ENCODE measurements at regions not wholly inside any gene's neighbourhood (a gene's known extent, or its start where the extent isn't known, plus 50 kb on each side); places are given as distances from the start of the nearest gene placed in this dataset.

- Histone ChIP-seq H3K4me1 (no peaks in the 10 kb centered on the region), H3K27ac (no peak overlapping the region), H3K4me3 (no peak overlapping the region), H3K9me3 (no peaks in the 10 kb centered on the region), H3K36me3 (no peaks in the 10 kb centered on the region), H3K27me3 (no peaks in the 10 kb centered on the region)
- no peak for ATAC-seq
- WGBS, 2 donors (ENCODE audit: low coverage in 1 of 2), result 85 to 86% methylated on average over 2 of the region's 2 CpGs
- no peak for TF ChIP-seq CTCF (IDR thresholded peaks at IDR 0.05)
- TF ChIP-seq POLR2A (IDR thresholded peaks at IDR 0.05), result no peak
- no peak for TF ChIP-seq EP300 (IDR thresholded peaks at IDR 0.05)
- no peak for TF ChIP-seq POLR2AphosphoS5 (IDR thresholded peaks at IDR 0.05)
These were observed 142.3 kb upstream of the STT3B start for GRCh38 chr3:31390466-31390865.

- H3K27ac ChIP-seq, result no peak overlapping the region
- TF ChIP-seq EP300 (IDR thresholded peaks at IDR 0.05) (no peak), POLR2A (IDR thresholded peaks at IDR 0.05) (no peak), POLR2AphosphoS5 (IDR thresholded peaks at IDR 0.05) (no peak), CTCF (IDR thresholded peaks at IDR 0.05) (no peak)
- no peaks in the 10 kb centered on the region for H3K36me3 ChIP-seq
- ATAC-seq, result no peak
- H3K27me3 ChIP-seq, result no peaks in the 10 kb centered on the region
- H3K4me3 ChIP-seq, result no peak overlapping the region
- no peaks in the 10 kb centered on the region for H3K4me1 ChIP-seq
- no peaks in the 10 kb centered on the region for H3K9me3 ChIP-seq
- 73% methylated on average over 3 of the region's 3 CpGs; no CpG with 5 or more reads in 1 of the 2 donors for WGBS, 2 donors (ENCODE audit: low coverage in 1 of 2)
These were observed 141.6 kb upstream of the STT3B start for GRCh38 chr3:31391150-31391549.

GRCh38 chr3:31392568-31392967, 140.2 kb upstream of the STT3B start:
- no peaks in the 10 kb centered on the region for H3K9me3 ChIP-seq
- no peaks in the 10 kb centered on the region for H3K27me3 ChIP-seq
- no peaks in the 10 kb centered on the region for H3K36me3 ChIP-seq
- ATAC-seq, result no peak
- TF ChIP-seq POLR2A (IDR thresholded peaks at IDR 0.05) (no peak), EP300 (IDR thresholded peaks at IDR 0.05) (no peak), CTCF (IDR thresholded peaks at IDR 0.05) (no peak), POLR2AphosphoS5 (IDR thresholded peaks at IDR 0.05) (no peak)
- no peak overlapping the region for H3K27ac ChIP-seq
- no peak overlapping the region for H3K4me3 ChIP-seq
- 96 to 100% methylated on average over 1 to 2 of the region's 2 CpGs for WGBS, 2 donors (ENCODE audit: low coverage in 1 of 2)
- no peaks in the 10 kb centered on the region for H3K4me1 ChIP-seq

- no peak overlapping the region for H3K4me3 ChIP-seq
- ATAC-seq, result no peak
- no peak overlapping the region for H3K27ac ChIP-seq
- TF ChIP-seq EP300 (IDR thresholded peaks at IDR 0.05), result no peak
- TF ChIP-seq POLR2AphosphoS5 (IDR thresholded peaks at IDR 0.05), result no peak
- no peak for TF ChIP-seq POLR2A (IDR thresholded peaks at IDR 0.05)
- H3K4me1 ChIP-seq, result no peaks in the 10 kb centered on the region
- H3K27me3 ChIP-seq, result no peaks in the 10 kb centered on the region
- WGBS, 2 donors (ENCODE audit: low coverage in 1 of 2), result 17 to 44% methylated on average over 1 of the region's 1 CpG
- no peaks in the 10 kb centered on the region for H3K36me3 ChIP-seq
- no peaks in the 10 kb centered on the region for H3K9me3 ChIP-seq
These were observed 133.5 kb upstream of the STT3B start for GRCh38 chr3:31399271-31399670.

- no peaks in the 10 kb centered on the region for H3K9me3 ChIP-seq
- no peaks in the 10 kb centered on the region for H3K36me3 ChIP-seq
- no peaks in the 10 kb centered on the region for H3K27me3 ChIP-seq
- 38 to 43% methylated on average over 2 of the region's 2 CpGs for WGBS, 2 donors (ENCODE audit: low coverage in 1 of 2)
- TF ChIP-seq POLR2A (IDR thresholded peaks at IDR 0.05) (no peak), POLR2AphosphoS5 (IDR thresholded peaks at IDR 0.05) (no peak), EP300 (IDR thresholded peaks at IDR 0.05) (no peak), CTCF (IDR thresholded peaks at IDR 0.05) (no peak)
- H3K4me3 ChIP-seq, result no peak overlapping the region
- ATAC-seq, result no peak
- peaks cover 0 to 6% (median 0%) of the 10 kb centered on the region in 3 donors for H3K4me1 ChIP-seq
- no peak overlapping the region for H3K27ac ChIP-seq
These were observed 130.6 kb upstream of the STT3B start for GRCh38 chr3:31402117-31402516.
